ENCODE measurements at regions not wholly inside any gene's neighbourhood (a gene's known extent, or its start where the extent isn't known, plus 50 kb on each side); places are given as distances from the start of the nearest gene placed in this dataset.

DNA sequence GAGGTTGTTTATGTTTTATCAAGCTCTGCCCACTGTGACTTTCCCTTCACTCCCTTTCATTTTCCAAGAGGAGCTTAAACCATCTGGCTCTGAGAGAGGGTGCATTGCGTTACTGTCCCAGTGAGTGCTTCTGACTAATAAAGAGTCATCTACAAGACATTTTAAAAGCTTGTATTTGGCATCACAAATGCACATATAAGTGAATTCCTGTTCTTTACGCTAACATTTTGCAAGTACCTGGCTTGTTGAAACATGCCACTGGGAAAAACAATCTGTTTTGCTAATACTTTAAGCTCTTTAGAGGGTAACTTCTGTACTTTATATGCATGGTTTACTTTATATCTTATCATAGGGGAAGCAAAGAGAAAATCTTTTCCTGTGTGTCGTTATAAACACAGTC lies 534.6 kb upstream of the POM121L12 start:
- peak overlapping the region; percentile 92 for H3K27ac ChIP-seq (ENCODE audit: low read depth, low read length, poor library complexity, severe bottlenecking)
- H3K4me3 ChIP-seq (ENCODE audit: low read depth, low read length, poor library complexity, severe bottlenecking), result peak overlapping the region; percentile 32
- TF ChIP-seq EZH2 (IDR thresholded peaks at IDR 0.05; ENCODE audit: borderline replicate concordance, low read length), result no peak
- TF ChIP-seq, protein P1, sequence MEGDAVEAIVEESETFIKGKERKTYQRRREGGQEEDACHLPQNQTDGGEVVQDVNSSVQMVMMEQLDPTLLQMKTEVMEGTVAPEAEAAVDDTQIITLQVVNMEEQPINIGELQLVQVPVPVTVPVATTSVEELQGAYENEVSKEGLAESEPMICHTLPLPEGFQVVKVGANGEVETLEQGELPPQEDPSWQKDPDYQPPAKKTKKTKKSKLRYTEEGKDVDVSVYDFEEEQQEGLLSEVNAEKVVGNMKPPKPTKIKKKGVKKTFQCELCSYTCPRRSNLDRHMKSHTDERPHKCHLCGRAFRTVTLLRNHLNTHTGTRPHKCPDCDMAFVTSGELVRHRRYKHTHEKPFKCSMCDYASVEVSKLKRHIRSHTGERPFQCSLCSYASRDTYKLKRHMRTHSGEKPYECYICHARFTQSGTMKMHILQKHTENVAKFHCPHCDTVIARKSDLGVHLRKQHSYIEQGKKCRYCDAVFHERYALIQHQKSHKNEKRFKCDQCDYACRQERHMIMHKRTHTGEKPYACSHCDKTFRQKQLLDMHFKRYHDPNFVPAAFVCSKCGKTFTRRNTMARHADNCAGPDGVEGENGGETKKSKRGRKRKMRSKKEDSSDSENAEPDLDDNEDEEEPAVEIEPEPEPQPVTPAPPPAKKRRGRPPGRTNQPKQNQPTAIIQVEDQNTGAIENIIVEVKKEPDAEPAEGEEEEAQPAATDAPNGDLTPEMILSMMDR (IDR thresholded peaks at IDR 0.05; ENCODE audit: low read length), result no peak
- H4K20me1 ChIP-seq (ENCODE audit: insufficient read depth, low read length), result no peaks in the 10 kb centered on the region
- H3K9ac ChIP-seq (ENCODE audit: low read length), result peak overlapping the region; percentile 54
- peaks cover 18% of the 10 kb centered on the region for H3K36me3 ChIP-seq (ENCODE audit: insufficient read depth, low read length)
- no peaks in the 10 kb centered on the region for H3K9me3 ChIP-seq (ENCODE audit: low read length)
- no peaks in the 10 kb centered on the region for H3K79me2 ChIP-seq (ENCODE audit: insufficient read depth, low read length)
- no peaks in the 10 kb centered on the region for H3F3A ChIP-seq (ENCODE audit: insufficient read depth, low read length)
- peak overlapping the region; percentile 61 for H3K4me2 ChIP-seq (ENCODE audit: low read length)
- H3K9me2 ChIP-seq (ENCODE audit: low read depth, low read length), result no peaks in the 10 kb centered on the region
- H3K4me1 ChIP-seq (ENCODE audit: insufficient read depth, low read length, severe bottlenecking), result peaks cover 74% of the 10 kb centered on the region
- peak overlapping the region; percentile 89 for H2AFZ ChIP-seq (ENCODE audit: low read length)
- no peaks in the 10 kb centered on the region for H3K27me3 ChIP-seq (ENCODE audit: insufficient read depth, low read length)

GRCh38 chr7:52498366-52498765 lies 537.1 kb upstream of the POM121L12 start:
- Histone ChIP-seq H3K27ac (ENCODE audit: low read depth, low read length, poor library complexity, severe bottlenecking) (peak overlapping the region; percentile 92), H3K27me3 (ENCODE audit: insufficient read depth, low read length) (no peaks in the 10 kb centered on the region), H3K4me1 (ENCODE audit: insufficient read depth, low read length, severe bottlenecking) (peaks cover 55% of the 10 kb centered on the region), H3K4me3 (ENCODE audit: low read depth, low read length, poor library complexity, severe bottlenecking) (no peak overlapping the region), H3K36me3 (ENCODE audit: insufficient read depth, low read length) (peaks cover 6% of the 10 kb centered on the region; the same call in 1 of the 2 replicates), H3K9ac (ENCODE audit: low read length) (peak overlapping the region; percentile 54; the same call in 1 of the 2 replicates), H4K20me1 (ENCODE audit: insufficient read depth, low read length) (no peaks in the 10 kb centered on the region), H3K9me3 (ENCODE audit: low read length) (no peaks in the 10 kb centered on the region), H3K79me2 (ENCODE audit: insufficient read depth, low read length) (no peaks in the 10 kb centered on the region), H3K9me2 (ENCODE audit: low read depth, low read length) (no peaks in the 10 kb centered on the region), H2AFZ (ENCODE audit: low read length) (no peak overlapping the region), H3F3A (ENCODE audit: insufficient read depth, low read length) (no peaks in the 10 kb centered on the region), H3K4me2 (ENCODE audit: low read length) (0 out of 2 replicates have a peak overlapping the region, but pooled peaks have one; percentile 2)
- TF ChIP-seq EZH2 (IDR thresholded peaks at IDR 0.05; ENCODE audit: borderline replicate concordance, low read length), result no peak
- TF ChIP-seq, protein P1 (IDR thresholded peaks at IDR 0.05; ENCODE audit: low read length), result 0 out of 2 replicates have a peak, but pooled peaks have one; percentile 7

DNA sequence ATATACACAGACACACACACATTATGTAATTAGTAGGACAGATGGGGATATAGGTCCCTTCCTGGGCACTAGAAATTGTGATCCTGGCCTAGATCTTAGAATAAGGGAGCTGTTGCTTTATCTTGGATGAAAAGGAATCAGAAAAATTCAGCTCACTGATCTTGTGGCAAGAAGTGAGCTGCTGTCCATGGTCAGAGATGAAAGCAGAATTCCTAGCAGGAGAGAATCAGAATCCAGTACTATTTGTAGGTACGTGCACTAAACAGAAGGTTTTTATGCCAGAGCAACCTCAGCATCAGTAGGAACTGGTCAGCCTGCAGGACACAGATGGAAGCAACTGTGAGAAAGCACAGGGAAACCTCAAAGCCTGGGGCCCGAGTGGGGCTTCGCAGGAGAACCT lies 549.2 kb upstream of the POM121L12 start:
- H3F3A ChIP-seq (ENCODE audit: insufficient read depth, low read length), result no peaks in the 10 kb centered on the region
- no peaks in the 10 kb centered on the region for H3K36me3 ChIP-seq (ENCODE audit: insufficient read depth, low read length)
- no peak overlapping the region for H3K4me2 ChIP-seq (ENCODE audit: low read length)
- H3K27me3 ChIP-seq (ENCODE audit: insufficient read depth, low read length), result no peaks in the 10 kb centered on the region
- H4K20me1 ChIP-seq (ENCODE audit: insufficient read depth, low read length), result no peaks in the 10 kb centered on the region
- peaks cover 49% of the 10 kb centered on the region for H3K4me1 ChIP-seq (ENCODE audit: insufficient read depth, low read length, severe bottlenecking)
- H3K79me2 ChIP-seq (ENCODE audit: insufficient read depth, low read length), result no peaks in the 10 kb centered on the region
- TF ChIP-seq EZH2 (IDR thresholded peaks at IDR 0.05; ENCODE audit: borderline replicate concordance, low read length), result no peak
- TF ChIP-seq, protein P1 (IDR thresholded peaks at IDR 0.05; ENCODE audit: low read length), result no peak
- H3K4me3 ChIP-seq (ENCODE audit: low read depth, low read length, poor library complexity, severe bottlenecking), result no peak overlapping the region
- peaks cover 12% of the 10 kb centered on the region; the same call in 1 of the 2 replicates for H3K9me3 ChIP-seq (ENCODE audit: low read length)
- peak overlapping the region; percentile 34 for H3K27ac ChIP-seq (ENCODE audit: low read depth, low read length, poor library complexity, severe bottlenecking)
- no peak overlapping the region for H2AFZ ChIP-seq (ENCODE audit: low read length)
- H3K9ac ChIP-seq (ENCODE audit: low read length), result no peak overlapping the region
- no peaks in the 10 kb centered on the region for H3K9me2 ChIP-seq (ENCODE audit: low read depth, low read length)

Data from OCI-LY1 (cell line).